CD4-positive, alpha-beta T cell treated with Interleukin-1 beta for 1 hour (primary cell): ENCODE measurements at regions not wholly inside any gene's neighbourhood (a gene's known extent, or its start where the extent isn't known, plus 50 kb on each side); places are given as distances from the start of the nearest gene placed in this dataset.
"Not testable (repeated sequence)": the region's sequence is repeated elsewhere in the genome, so short reads cannot be mapped to it uniquely, and the experiment has no call there.

Experiments used
- DNase-seq, 2 donors: peaks; one replicate each; pipeline ENCODE4 v3.0.0-alpha.2; 2020 to 2022

- no peak for DNase-seq
Measured at GRCh38 chr6:140032189-140032588, 657.7 kb upstream of the CITED2 start.

DNA sequence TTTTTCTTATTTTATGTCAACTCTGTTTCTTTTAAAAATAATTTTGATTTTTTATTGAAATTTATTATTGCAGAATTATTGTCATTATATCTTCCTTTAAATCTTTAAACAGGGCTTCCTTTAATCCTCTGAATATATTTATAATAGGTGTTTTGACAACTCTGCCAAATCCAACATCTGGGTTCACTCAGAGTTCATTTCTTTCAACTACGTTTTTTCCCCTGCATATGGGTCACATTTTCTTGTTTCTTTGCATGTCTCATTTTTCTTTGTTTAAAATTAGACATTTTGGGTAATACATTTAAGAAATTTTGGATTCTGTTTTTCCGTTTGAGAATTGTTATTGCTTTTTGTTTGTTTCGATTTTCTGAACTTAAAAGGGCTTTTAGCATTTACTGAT lies 655.1 kb upstream of the CITED2 start:
- no peak for DNase-seq

DNA sequence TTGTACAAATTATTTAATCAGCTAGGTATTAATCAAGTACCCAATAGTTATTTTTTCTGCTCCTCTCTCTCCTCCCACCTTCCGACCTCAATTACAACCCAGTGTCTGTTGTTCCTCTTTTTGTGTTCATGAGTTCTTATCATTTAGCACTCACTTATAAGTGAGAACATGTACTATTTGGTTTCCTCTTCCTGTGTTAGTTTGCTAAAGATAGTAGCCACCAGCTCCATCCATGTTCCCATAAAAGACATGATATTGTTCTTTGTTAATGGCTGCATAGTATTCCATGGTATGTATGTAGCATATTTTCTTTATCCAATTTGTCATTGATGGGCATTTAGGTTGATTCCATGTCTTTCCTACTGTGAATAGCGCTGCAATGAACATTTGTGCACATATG lies 652.8 kb upstream of the CITED2 start:
- DNase-seq = no peak

DNA sequence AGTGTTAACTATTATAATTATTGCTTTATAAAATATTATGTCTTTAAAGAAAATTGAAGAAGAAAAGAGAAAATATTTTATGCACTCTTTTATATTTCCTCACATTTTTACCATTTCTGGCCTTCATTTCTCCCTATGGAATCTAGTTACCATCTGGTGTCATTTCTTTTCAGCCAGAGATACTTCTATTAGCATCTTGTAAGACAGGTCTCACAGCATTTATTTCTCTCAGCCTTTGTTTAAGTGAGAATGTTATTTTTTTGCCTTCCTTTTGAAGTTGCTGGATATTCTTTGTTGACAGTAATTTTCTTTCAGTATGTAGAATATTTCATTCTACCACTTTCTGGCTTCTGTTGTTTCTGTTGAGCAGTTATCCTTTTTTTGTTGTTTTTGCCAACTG lies 652.1 kb upstream of the CITED2 start:
- no peak for DNase-seq

DNA sequence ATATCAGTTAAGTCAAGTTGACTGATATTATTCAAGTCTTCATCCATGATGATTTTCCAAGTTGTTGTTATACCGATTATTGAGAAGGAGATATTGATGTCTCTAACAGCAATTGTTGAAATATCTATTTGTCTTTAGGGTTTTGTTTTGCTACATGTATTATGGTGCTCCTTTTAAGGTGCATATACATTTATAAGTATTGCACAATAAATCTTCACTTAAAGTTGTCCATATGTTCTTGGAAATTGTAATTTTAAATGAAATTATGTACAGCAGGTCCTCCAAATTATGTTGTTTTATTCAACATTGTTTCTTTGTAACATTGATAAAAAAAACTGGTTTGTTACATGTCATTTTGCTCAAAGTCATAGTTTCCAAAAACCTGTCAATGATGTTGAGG lies 650.7 kb upstream of the CITED2 start:
- DNase-seq = no peak

- no peak for DNase-seq
Measured at GRCh38 chr6:140020207-140020791, 645.9 kb upstream of the CITED2 start.

GRCh38 chr6:140018588-140018987 lies 644.1 kb upstream of the CITED2 start:
- no peak for DNase-seq

DNA sequence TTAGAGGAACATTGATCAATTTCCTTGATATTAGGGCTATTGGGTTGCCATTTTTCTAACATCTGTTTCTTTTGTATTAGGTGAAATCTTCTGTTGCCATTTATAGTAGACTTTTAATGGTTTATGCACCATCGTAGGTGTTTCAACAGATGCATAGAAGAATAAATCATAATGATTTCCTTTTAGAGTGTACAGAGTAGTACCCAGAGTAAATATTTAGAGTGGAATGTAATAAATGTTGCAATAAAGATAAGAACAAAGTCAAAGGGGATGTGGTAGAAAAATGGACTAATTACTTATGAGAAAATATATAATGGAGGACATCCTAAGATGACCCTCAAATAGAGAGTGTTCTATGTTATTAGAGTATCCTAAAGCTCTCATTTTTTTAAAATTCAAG lies 643.0 kb upstream of the CITED2 start:
- DNase-seq = no peak

DNA sequence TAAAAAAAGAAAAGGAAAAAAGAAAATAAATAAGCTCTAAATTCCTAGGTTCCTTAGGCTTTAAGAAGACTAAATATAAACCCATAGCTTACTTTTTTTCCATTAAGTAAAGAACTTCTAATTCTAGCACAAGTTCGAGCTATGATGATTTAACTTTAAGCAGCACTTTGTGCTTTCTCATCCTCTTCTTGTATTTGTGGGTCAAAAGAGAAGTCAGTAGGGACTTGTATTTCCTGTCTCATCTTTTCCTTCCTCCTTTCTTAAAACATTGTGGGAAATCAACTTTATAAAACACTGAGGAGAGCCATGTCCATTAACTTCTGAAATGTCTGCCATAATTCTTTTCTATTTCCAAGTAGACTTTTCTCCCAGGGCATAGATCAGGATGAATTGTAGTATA lies 637.7 kb upstream of the CITED2 start:
- no peak for DNase-seq

DNA sequence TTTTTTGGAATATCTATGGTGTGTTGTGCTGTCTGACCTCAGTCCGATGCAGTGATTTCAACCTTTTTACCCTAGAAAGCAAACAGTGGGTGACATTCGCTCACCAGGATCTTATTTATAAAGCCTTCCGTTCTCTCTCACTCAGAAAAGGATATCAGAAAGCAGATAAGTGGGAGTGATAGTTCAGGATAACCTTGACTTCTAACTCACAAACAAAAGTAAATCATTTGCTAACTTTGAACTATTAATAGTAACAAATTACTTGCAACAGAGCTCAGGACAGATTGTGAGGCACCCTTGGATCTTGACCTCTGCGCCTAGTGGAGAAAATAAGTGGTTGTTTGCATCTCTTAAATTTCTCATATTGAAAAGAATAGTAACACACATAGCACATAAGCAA lies 637.1 kb upstream of the CITED2 start:
- no peak for DNase-seq

GRCh38 chr6:140009286-140009685 lies 634.8 kb upstream of the CITED2 start:
- no peak for DNase-seq

DNA sequence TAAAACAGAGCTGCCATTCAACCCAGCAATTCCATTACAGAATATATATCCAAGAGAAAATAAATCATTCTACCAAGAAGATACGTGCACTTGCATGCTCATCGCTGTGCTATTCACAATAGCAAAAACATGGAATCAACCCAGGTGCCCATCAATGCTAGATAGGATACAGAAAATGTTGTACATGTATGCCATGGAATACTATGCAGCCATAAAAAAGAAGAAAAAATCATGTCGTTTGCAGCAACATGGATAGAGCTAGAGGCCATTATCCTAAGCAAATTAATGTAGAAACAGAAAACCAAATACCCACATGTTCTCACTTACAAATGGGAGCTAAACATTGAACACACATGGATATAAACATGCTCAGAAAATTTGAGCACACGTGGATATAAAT lies 633.1 kb upstream of the CITED2 start:
- DNase-seq = no peak

DNA sequence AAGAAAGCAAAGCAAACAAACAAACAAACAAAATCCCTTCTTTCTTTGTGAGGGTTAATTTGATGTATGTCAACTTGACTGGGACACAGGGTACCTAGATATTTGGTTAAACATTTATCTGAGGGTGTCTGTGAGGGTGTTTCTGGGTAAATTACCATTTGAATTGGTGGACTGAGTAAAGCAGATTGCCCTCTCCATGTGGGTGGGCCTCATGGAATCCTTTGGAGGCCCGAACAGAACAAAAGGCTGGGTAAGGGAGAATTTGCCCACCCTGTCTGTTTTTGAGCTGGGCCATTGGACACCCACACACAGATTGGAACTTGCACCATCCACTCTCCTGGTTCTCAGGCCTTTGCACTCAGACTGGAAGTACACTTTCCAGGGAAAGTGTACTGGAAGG lies 628.8 kb upstream of the CITED2 start:
- DNase-seq = no peak

DNA sequence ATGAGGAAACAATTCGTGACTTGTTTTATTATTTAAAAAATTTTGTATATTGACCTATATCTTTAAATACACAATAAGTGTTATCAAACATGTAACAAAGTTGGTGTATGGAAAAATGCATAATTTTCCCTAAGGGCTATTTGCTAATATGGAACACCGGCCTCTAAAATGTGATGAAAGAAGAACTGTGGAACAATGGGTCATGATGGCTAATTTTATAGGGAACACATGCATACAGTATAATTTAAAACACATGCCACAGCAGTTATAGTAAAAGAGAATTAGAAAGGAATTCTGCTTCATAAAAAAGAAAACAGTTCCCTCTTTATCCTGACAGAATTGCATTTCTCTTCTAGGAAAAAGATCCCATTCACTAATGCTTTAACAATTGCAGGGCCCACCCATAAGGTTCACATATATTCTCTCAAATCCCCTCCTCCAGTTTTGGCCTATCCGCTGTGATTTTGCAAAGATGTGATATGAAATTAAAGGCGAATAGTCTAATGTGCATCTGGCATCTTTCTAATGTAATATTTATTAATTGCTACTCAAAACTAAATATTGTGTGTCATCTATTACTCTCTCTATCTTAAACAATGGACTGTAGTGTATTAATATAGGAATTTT lies 628.1 kb upstream of the CITED2 start:
- DNase-seq = no peak

DNA sequence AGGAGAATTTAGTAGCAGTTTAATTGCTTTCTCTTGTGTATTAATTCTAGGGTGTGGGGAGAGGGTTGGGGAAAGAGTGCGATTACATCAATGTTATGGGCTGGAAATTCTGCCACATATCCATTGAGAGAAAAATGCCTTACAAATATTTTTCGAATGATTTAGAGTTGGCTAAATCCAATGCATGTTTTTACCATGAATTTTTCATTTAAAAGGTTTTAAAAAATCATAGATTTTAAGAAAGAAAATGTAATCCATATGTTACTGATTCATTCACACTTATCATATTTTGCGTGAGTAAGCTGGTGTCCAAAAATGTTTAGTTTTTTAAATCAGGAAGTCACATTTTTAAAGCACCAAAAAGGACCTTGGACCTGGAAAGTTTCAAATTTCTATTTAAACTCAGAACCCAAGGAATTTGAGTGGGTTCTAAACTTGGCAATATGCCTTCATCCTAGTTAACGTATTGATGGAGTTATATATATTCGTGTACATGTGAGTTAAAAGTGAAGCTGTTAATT lies 627.4 kb upstream of the CITED2 start:
- no peak for DNase-seq

DNA sequence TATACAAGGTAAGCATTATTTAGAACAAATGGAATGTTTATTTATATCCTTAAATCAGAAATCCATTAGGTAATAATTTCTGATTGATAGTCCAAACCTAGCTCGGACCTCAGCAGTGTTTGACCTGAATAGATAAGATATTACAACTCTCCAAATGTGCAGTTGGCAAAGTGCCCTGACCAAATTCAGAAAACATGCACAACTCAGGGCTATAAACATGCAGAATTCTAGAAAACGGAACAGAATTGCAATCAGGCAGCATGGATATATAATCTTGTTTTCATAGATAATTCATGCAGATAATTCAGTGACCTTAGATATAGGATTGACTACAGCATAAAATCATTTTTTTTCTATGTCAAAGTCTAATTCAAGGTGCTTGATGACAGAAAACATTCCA lies 626.6 kb upstream of the CITED2 start:
- DNase-seq = no peak

- DNase-seq = not testable (repeated sequence)
Measured at GRCh38 chr6:139999661-140000060, 625.2 kb upstream of the CITED2 start.

DNA sequence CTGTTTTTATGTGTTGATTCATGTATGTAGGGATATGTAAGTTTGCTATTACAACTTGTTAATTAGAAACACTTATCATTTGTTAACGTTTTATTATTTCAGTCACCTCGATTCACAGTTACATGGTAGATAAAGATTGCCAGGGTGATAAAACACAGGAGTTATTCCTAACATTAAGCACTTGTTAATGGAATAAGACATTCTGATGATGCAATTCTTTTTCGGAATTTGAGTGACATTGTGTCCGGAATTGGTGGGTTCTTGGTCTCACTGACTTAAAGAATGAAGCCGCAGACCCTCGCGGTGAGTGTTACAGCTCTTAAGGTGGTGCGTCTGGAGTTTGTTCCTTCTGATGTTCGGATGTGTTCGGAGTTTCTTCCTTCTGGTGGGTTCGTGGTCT lies 624.0 kb upstream of the CITED2 start:
- DNase-seq = not testable (repeated sequence)

GRCh38 chr6:139996253-139996834 lies 621.9 kb upstream of the CITED2 start:
- DNase-seq = no peak

- DNase-seq = no peak
Measured at GRCh38 chr6:139994998-139995397, 620.5 kb upstream of the CITED2 start.

- no peak for DNase-seq
Measured at GRCh38 chr6:139990856-139991465, 616.5 kb upstream of the CITED2 start.

GRCh38 chr6:139990026-139990686 lies 615.7 kb upstream of the CITED2 start:
- DNase-seq = no peak

GRCh38 chr6:139988685-139989084 lies 614.2 kb upstream of the CITED2 start:
- DNase-seq = no peak

- no peak for DNase-seq
Measured at GRCh38 chr6:139987091-139987490, 612.6 kb upstream of the CITED2 start.
